Ovary (tissue), 3 donors: ENCODE measurements at regions not wholly inside any gene's neighbourhood (a gene's known extent, or its start where the extent isn't known, plus 50 kb on each side); places are given as distances from the start of the nearest gene placed in this dataset.

Source experiments
- CTCF ChIP-seq, 3 donors: fragments of 450-650 bp in 2 of 3; fragments of 200-600 bp in 1 of 3; IDR thresholded peaks; one replicate each; pipeline versions ENCODE4 v1.5.1 to v1.8.0; 2016 to 2022; ENCODE audit warnings: antibody characterized with exemption in 3 of 3, mild to moderate bottlenecking in 1 of 3
- EP300 ChIP-seq: sonication (generic); formaldehyde crosslinking; IDR thresholded peaks from one replicate; pipeline ENCODE4 v1.6.1; 2017; ENCODE audit warnings: antibody characterized with exemption
- POLR2A ChIP-seq: fragments of 450-650 bp; IDR thresholded peaks from one replicate; pipeline ENCODE4 v1.6.1; 2017; ENCODE audit warnings: antibody characterized with exemption, mild to moderate bottlenecking, moderate library complexity
- donor health status: DM: no; HTN: no; CAD: no.

- TF ChIP-seq CTCF (IDR thresholded peaks at IDR 0.05) (no peak), EP300 (no peak), POLR2A (no peak)
These were observed 372.0 kb downstream of the CDH9 start for GRCh38 chr5:26666371-26666770.
